ENCODE measurements at regions not wholly inside any gene's neighbourhood (a gene's known extent, or its start where the extent isn't known, plus 50 kb on each side); places are given as distances from the start of the nearest gene placed in this dataset.
A peak's percentile ranks its signal among the peaks of the same experiment; 100 is the strongest.
"Not testable (repeated sequence)": the region's sequence is repeated elsewhere in the genome, so short reads cannot be mapped to it uniquely, and the experiment has no call there.

GRCh38 chr7:106750773-106751172 is 89.8 kb upstream of the CCDC71L start:
- ATAC-seq, result no peak

- no peak for ATAC-seq
Observed at GRCh38 chr7:106752367-106752766, 91.4 kb upstream of the CCDC71L start.

- ATAC-seq, result not testable (repeated sequence)
Observed at GRCh38 chr7:106755024-106755423, 94.1 kb upstream of the CCDC71L start.

- ATAC-seq, result no peak
Observed at GRCh38 chr7:106755641-106756040, 94.7 kb upstream of the CCDC71L start.

GRCh38 chr7:106756071-106756470 is 95.1 kb upstream of the CCDC71L start:
- no peak for ATAC-seq

GRCh38 chr7:106756884-106757283 is 95.9 kb upstream of the CCDC71L start:
- no peak for ATAC-seq

GRCh38 chr7:106757846-106758245 is 96.9 kb upstream of the CCDC71L start:
- ATAC-seq, result no peak

- not testable (repeated sequence) for ATAC-seq
Observed at GRCh38 chr7:106762845-106763244, 101.9 kb upstream of the CCDC71L start.

- ATAC-seq, result no peak
Observed at GRCh38 chr7:106763717-106764116, 101.4 kb upstream of the PIK3CG start.

- no peak for ATAC-seq
Observed at GRCh38 chr7:106765727-106766355, 99.2 kb upstream of the PIK3CG start.

GRCh38 chr7:106766551-106766950 is 98.5 kb upstream of the PIK3CG start:
- ATAC-seq, result no peak

- ATAC-seq, result no peak
Observed at GRCh38 chr7:106767078-106767477, 98.0 kb upstream of the PIK3CG start.

GRCh38 chr7:106767498-106768323 is 97.4 kb upstream of the PIK3CG start:
- no peak for ATAC-seq

GRCh38 chr7:106768324-106768751 is 96.7 kb upstream of the PIK3CG start:
- ATAC-seq, result no peak

GRCh38 chr7:106770191-106770590 is 94.9 kb upstream of the PIK3CG start:
- ATAC-seq, result no peak

GRCh38 chr7:106772655-106773108 is 92.4 kb upstream of the PIK3CG start:
- no peak for ATAC-seq

- no peak for ATAC-seq
Observed at GRCh38 chr7:106773228-106773627, 91.9 kb upstream of the PIK3CG start.

- no peak for ATAC-seq
Observed at GRCh38 chr7:106773721-106774120, 91.4 kb upstream of the PIK3CG start.

- no peak for ATAC-seq
Observed at GRCh38 chr7:106774213-106774767, 90.8 kb upstream of the PIK3CG start.

GRCh38 chr7:106774768-106775551 is 90.1 kb upstream of the PIK3CG start:
- no peak for ATAC-seq

GRCh38 chr7:106775552-106775936 is 89.5 kb upstream of the PIK3CG start:
- peak; percentile 44 for ATAC-seq

GRCh38 chr7:106775975-106776607 is 89.0 kb upstream of the PIK3CG start:
- no peak for ATAC-seq

Data from esophagus mucosa (tissue), 1 donor.